HPDE6-E6E7 (cell line): ENCODE measurements at regions not wholly inside any gene's neighbourhood (a gene's known extent, or its start where the extent isn't known, plus 50 kb on each side); places are given as distances from the start of the nearest gene placed in this dataset.
"Not testable (repeated sequence)": the region's sequence is repeated elsewhere in the genome, so short reads cannot be mapped to it uniquely, and the experiment has no call there.

Experiments
- DNase-seq: peaks from one replicate; pipeline ENCODE4 v3.0.0; 2011; ENCODE audit warnings: missing footprints; ENCODE audit errors: extremely low spot score

DNA sequence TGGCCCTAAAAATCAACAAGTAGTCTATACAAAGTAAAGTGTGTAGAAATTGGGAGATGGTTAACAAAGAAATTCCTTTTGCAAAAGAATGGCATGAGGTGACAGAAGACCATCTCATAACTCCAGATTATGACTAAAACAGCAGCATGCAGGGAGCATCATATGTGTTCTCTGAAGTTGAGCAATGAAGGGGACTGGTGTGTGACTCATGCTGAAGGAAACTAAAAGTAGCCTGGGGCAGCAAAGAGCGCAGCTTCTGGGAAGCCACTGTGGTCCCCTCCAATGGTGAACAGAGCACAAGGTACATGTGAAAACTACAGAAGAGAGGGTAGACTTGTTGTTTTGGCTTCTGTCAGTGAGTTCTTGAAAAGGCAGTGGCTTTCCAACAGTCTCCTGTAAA, 133.4 kb downstream of the MACC1 start:
- peak; percentile 17 for DNase-seq

GRCh38 chr7:20079080-20079479, 138.1 kb downstream of the MACC1 start:
- no peak for DNase-seq

DNA sequence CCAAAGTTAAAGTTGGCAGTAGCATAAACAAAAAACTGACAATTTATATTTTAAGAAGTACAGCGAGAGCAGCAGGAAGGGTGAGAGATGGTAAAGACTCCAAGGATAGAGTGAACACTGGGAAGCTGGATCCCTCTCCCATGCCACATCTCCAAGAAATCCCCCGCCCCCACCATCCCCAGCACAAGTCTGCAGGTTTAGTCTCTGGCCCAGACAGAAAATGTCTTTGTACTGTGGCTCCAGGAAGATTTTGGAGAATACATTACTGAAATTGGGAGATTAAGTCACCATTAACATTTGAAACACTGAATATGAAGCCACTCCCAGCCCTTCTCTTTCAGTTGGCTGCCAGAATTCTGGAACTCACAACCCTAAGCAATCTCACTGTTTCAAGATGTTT, 140.3 kb downstream of the MACC1 start:
- DNase-seq, result no peak

- no peak for DNase-seq
Measured at GRCh38 chr7:20075992-20076820, 141.0 kb downstream of the MACC1 start.

GRCh38 chr7:20075440-20075839, 141.7 kb downstream of the MACC1 start:
- DNase-seq, result no peak

GRCh38 chr7:20068004-20068403, 149.2 kb downstream of the MACC1 start:
- DNase-seq, result not testable (repeated sequence)

DNA sequence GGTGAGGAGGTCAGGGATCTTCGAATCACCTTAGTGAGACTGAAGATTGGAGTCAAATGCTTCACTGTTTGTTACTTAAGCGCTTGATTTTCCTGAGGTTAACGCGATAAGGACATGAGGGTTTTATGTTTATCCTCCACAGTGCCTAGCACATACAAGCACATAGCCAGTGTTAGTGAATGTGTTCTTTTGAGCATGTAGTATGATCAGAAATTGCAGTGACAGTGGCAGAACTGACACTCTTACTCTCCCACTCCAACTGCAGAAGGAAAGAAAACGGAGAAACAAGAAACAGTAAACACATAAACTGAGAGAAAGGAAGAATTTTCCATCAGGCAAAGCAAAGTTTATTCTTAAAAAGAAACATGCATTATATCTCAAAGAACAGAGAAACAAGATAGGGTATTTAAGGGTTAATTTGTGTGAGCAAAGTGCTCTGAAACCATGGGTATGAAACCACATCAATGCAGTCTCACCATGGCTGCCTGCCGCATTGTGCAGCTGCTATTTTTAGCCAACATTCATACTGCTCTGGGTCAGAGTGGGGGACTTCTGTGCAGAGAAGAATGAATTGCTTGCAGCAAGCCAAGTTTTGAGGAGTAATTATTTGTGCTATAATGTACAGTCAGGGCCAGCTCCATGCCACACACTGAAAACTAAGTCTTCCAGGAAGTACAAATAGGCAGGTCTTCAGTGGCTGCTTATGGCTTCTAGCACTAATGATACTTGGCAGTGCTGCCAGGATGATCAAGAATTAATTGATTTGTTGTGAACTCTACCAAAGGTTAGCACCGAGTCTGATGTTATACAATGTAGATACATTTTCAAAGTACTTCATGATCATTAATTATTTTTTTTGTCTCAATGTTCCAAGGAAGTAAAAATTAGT, 152.0 kb downstream of the MACC1 start:
- no peak for DNase-seq

DNA sequence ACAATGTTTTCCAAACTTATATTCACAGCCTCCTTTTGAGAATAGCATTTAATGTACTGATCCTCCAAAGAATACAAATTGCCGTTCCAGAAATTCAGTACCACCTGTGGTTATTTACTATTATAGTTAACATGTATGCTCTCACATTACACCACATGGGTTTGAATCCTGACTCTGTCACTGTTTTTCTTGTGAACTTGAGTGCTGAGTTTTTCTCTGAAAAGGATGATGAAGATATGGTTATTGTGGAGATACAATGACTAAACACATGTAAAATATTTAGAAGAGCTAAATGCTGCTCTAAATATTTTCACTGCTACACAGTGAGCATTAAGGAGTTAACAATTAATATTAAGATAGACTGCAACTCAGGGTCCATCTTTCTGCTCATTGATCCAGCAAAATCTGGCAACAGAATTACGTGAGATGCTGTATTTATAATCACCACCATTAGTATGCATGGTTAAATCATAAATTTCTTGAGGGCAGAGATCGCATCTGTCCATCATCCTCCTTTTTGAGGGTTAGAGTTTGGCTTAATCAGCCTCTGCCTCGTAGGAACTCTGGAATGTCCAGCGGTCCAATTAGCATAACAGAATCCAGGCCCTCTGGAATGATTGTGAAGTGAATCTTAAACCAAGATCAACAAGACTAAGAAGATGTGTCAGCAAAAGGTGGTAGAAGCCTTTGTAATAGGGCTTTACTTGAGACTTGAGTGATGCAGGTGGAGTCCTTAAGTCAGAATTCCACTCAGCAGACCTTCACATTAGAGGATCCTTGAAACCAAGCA, 152.8 kb downstream of the MACC1 start:
- no peak for DNase-seq

GRCh38 chr7:20063644-20064043, 153.5 kb downstream of the MACC1 start:
- DNase-seq, result no peak

- no peak for DNase-seq
Measured at GRCh38 chr7:20062932-20063331, 154.3 kb downstream of the MACC1 start.

- no peak for DNase-seq
Measured at GRCh38 chr7:20053334-20054104, 163.7 kb downstream of the MACC1 start.

DNA sequence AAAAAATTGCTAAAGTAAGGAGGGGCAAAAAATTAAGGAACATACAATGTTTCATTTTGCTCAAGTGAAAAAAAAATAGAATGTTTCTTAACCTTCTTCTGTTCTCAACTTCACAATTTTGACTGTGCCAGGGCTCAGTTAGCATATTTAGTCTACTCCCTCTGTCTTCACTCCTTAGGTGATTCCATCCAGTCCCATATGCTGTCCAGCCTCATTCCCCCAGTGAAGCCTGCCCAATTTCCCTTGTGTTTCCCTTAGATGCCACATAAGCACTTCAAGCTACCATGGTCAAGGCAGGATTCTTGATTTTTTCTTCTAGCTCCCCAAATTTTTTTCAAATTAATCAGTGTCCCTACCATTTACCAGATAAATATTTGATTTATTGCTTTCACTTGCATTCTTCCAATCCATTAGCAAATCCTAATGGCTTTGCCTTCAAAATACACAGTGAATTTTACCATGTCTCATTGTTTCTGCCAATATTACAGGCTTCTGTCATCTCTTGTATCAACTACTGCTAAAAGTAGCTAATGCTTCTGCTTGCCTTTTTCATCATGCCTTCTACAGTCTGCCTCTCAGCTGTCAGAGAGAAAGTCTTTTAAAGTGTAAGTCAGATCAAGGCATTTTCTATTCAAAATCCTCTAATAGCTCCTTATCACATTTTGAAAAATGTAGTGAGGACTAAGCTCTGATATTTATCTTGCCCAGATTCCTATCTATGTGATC, 166.8 kb downstream of the MACC1 start:
- DNase-seq, result no peak

GRCh38 chr7:20038676-20039075, 178.5 kb downstream of the MACC1 start:
- no peak for DNase-seq

DNA sequence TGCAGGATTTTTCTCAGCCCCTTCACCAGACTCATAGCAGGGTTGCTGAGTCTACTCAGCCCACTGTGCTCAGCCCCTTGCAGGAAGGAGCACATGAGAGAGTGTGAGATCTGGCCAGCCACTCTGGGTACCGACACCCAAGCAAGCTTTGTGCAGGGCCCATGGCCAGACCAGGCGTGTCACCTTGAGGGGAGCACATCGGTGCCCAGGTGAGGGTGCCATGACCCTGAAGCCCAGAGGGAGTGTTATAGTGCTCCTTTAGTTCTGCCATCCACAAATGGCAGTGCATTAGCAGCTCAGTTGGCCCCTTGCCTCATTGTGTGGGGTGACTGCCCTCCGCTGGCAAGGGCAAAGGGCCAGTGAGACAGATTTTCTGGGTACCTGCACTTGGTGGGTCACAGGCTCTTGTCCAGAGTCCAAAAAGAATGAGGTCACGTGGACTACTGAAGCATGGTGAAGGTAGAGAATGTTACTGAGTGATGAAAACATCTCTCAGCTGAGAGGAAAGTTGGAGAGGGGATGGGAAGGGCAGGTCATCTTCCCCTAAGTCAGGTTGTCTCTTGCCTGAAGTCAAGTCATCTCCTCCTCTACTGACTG, 181.8 kb downstream of the MACC1 start:
- no peak for DNase-seq

GRCh38 chr7:20033621-20034400, 183.4 kb downstream of the MACC1 start:
- no peak for DNase-seq

GRCh38 chr7:20032741-20033140, 184.4 kb downstream of the MACC1 start:
- DNase-seq, result no peak

- no peak for DNase-seq
Measured at GRCh38 chr7:20030915-20031362, 186.2 kb downstream of the MACC1 start.

GRCh38 chr7:20030417-20030816, 186.8 kb downstream of the MACC1 start:
- DNase-seq, result no peak

DNA sequence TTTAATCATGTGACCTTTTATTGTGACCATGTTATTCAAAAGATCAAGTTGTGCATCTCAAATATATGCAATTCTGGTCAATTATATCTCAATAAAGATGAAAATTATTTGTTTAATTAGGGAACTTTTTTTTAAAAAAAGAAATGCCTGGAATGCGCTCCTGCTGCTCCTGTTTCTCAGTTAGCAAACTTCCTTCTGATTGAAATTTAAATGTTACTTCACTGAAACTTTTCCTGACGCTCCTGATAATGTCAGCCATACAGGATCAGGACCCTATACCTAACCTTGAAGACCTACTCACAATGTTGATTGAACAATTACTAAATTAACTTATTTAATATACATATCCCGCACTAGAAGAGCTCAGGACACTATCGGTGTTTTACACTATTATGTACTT, 190.4 kb downstream of the MACC1 start:
- DNase-seq, result no peak
